Tibial nerve (tissue), 4 donors: ENCODE measurements at regions not wholly inside any gene's neighbourhood (a gene's known extent, or its start where the extent isn't known, plus 50 kb on each side); places are given as distances from the start of the nearest gene placed in this dataset.
"Not testable (repeated sequence)": the region's sequence is repeated elsewhere in the genome, so short reads cannot be mapped to it uniquely, and the experiment has no call there.

Experiments used
- DNase-seq, 2 donors: peaks; one replicate each; pipeline ENCODE4 v3.0.0-alpha.2; 2019; ENCODE audit warnings: low spot score in 2 of 2
- H3K27ac ChIP-seq, 4 donors: fragments of 200-600 bp; sonication (generic) in 3 of 4; one replicate each; pipeline ENCODE4 v1.5.1; 2017 to 2019; ENCODE audit warnings: mild to moderate bottlenecking in 1 of 4
- H3K27me3 ChIP-seq, 2 donors: fragments of 200-600 bp; sonication (generic) in 1 of 2; one replicate each; pipeline versions ENCODE4 v1.5.1 to v1.6.0; 2017 to 2019
- H3K36me3 ChIP-seq, 3 donors: fragments of 200-600 bp; sonication (generic); one replicate each; pipeline ENCODE4 v1.5.1; 2018 to 2019
- H3K4me1 ChIP-seq, 4 donors: fragments of 200-600 bp; sonication (generic) in 3 of 4; one replicate each; pipeline ENCODE4 v1.5.1; 2017 to 2019
- H3K4me3 ChIP-seq, 4 donors: fragments of 200-600 bp; sonication (generic) in 3 of 4; one replicate each; pipeline ENCODE4 v1.5.1; 2017 to 2019; ENCODE audit warnings: mild to moderate bottlenecking in 1 of 4, moderate library complexity in 1 of 4
- H3K9me3 ChIP-seq, 4 donors: fragments of 200-600 bp; sonication (generic) in 3 of 4; one replicate each; pipeline ENCODE4 v1.5.1; 2017 to 2019
- EP300 ChIP-seq, 2 donors: sonication (generic); formaldehyde crosslinking; IDR thresholded peaks; one replicate each; pipeline ENCODE4 v1.6.1; 2017; ENCODE audit warnings: antibody characterized with exemption in 2 of 2, mild to moderate bottlenecking in 1 of 2
- POLR2A ChIP-seq, 2 donors: fragments of 450-650 bp; IDR thresholded peaks; one replicate each; pipeline ENCODE4 v1.6.1; 2017; ENCODE audit warnings: antibody characterized with exemption in 2 of 2, mild to moderate bottlenecking in 2 of 2, moderate library complexity in 2 of 2
- WGBS, 2 donors: methylation state at CpG; one replicate each; pipeline ENCODE4 v1.1.5; 2018; 5-methylcytosine and 5-hydroxymethylcytosine counted together
- TF ChIP-seq, protein P1 (sequence below), 5 experiments: fragments of 200-600 bp in 3 of 5; fragments of 450-650 bp in 2 of 5; sonication (generic) in 3 of 5; IDR thresholded peaks; one replicate each; pipeline ENCODE4 v1.5.1; 2016 to 2019; ENCODE audit warnings: antibody characterized with exemption in 5 of 5, mild to moderate bottlenecking in 3 of 5, moderate library complexity in 2 of 5

DNA sequence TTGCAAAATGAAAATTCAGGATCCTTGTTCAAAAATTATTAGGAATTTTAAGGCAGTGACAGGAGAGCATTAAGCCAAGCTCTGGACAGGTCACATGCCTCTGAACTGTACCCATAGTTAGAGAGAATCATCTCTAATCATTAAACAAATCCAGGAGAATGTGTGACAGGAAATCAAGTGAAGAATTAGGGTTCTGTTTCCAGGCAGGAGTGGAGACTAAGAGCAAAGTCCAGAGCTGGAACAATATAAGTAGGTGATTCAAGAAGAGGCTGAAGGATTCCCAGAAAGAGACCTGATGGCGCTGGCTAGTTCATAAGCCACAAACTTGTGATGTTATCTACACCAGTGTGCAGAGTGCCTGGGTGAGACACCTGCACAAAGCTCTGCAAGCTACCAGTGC lies 104.6 kb upstream of the PRKG2 start:
- Histone ChIP-seq H3K36me3 (no peaks in the 10 kb centered on the region), H3K4me3 (no peak overlapping the region), H3K27me3 (no peaks in the 10 kb centered on the region), H3K27ac (no peak overlapping the region), H3K4me1 (peaks cover 0 to 3% (median 0%) of the 10 kb centered on the region in 4 donors), H3K9me3 (peaks cover 0 to 12% (median 0%) of the 10 kb centered on the region in 4 donors)
- no peak for DNase-seq
- WGBS, 2 donors = 93 to 100% methylated on average over 1 of the region's 1 CpG
- TF ChIP-seq EP300 (IDR thresholded peaks at IDR 0.05) = no peak
- TF ChIP-seq POLR2A (IDR thresholded peaks at IDR 0.05) = no peak
- TF ChIP-seq, protein P1, sequence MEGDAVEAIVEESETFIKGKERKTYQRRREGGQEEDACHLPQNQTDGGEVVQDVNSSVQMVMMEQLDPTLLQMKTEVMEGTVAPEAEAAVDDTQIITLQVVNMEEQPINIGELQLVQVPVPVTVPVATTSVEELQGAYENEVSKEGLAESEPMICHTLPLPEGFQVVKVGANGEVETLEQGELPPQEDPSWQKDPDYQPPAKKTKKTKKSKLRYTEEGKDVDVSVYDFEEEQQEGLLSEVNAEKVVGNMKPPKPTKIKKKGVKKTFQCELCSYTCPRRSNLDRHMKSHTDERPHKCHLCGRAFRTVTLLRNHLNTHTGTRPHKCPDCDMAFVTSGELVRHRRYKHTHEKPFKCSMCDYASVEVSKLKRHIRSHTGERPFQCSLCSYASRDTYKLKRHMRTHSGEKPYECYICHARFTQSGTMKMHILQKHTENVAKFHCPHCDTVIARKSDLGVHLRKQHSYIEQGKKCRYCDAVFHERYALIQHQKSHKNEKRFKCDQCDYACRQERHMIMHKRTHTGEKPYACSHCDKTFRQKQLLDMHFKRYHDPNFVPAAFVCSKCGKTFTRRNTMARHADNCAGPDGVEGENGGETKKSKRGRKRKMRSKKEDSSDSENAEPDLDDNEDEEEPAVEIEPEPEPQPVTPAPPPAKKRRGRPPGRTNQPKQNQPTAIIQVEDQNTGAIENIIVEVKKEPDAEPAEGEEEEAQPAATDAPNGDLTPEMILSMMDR (IDR thresholded peaks at IDR 0.05) = no peak

GRCh38 chr4:81314897-81315470 lies 100.0 kb upstream of the PRKG2 start:
- no peak overlapping the region for H3K4me3 ChIP-seq
- DNase-seq = no peak
- no peak overlapping the region for H3K27ac ChIP-seq
- no peaks in the 10 kb centered on the region for H3K36me3 ChIP-seq
- peaks cover 0 to 4% (median 0%) of the 10 kb centered on the region in 4 donors for H3K4me1 ChIP-seq
- H3K9me3 ChIP-seq = no peaks in the 10 kb centered on the region
- TF ChIP-seq, protein P1 (IDR thresholded peaks at IDR 0.05) = no peak
- TF ChIP-seq POLR2A (IDR thresholded peaks at IDR 0.05) (no peak), EP300 (IDR thresholded peaks at IDR 0.05) (no peak)
- WGBS, 2 donors = 26 to 32% methylated on average over 3 of the region's 3 CpGs
- H3K27me3 ChIP-seq = no peaks in the 10 kb centered on the region

DNA sequence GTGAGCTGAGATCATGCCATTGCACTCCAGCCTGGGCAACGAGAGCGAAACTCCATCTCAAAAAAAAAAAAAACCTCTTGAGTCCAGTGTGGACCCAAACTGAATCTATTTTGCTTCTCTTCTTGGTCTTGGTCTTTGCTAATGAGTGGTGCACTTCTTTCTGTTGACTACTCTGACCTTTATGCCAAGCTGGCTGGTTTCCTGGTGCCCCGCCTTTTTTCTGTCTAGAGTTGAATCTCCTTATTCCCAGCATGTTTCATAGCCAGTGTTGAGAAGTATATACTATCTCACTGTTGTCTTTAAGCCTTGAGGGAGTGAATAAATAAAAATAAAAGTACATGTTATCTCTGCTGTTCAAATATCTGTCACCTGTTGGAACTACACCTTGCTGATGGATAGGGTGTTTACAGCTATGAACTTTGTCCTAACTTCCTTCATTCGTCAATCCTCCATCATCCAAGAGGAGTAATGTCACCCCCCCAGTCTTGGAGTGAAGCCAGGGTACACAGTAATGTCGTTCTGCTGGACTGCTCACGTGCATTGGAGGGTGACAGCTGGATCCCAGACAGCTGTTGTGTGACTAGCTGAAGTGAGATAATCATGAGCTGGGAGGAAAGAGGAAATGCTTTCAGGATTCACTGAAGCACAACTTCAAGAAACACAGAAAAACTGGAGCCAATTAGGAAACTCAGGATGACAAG lies 99.3 kb upstream of the PRKG2 start:
- 52 to 55% methylated on average over 6 of the region's 6 CpGs for WGBS, 2 donors
- no peak for DNase-seq
- no peaks in the 10 kb centered on the region for H3K27me3 ChIP-seq
- H3K4me3 ChIP-seq = no peak overlapping the region
- no peak overlapping the region for H3K27ac ChIP-seq
- no peaks in the 10 kb centered on the region for H3K9me3 ChIP-seq
- peaks cover 0 to 4% (median 0%) of the 10 kb centered on the region in 4 donors for H3K4me1 ChIP-seq
- TF ChIP-seq EP300 (IDR thresholded peaks at IDR 0.05) = no peak
- TF ChIP-seq, protein P1 (IDR thresholded peaks at IDR 0.05) = no peak
- TF ChIP-seq POLR2A (IDR thresholded peaks at IDR 0.05) = no peak
- no peaks in the 10 kb centered on the region for H3K36me3 ChIP-seq

DNA sequence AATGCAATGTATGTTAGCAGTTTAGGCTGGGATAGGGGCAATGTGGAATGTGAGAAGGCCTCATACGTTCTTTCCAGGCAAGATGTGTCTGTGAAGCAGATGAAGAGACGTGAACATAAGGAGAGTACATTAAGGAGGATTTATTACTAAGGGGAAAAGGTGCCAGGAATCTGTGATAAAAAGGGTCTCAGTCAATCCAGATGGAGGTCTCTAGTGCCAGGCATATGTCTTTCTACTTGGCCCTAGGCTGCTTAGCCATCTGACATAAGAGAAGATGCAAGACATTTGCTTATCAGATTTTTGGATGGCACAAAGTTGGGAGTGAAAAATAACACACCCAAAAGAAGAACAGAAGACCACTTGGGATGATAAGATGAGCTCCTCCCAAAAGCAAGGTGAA lies 93.0 kb upstream of the PRKG2 start:
- WGBS, 2 donors = 63 to 70% methylated on average over 2 of the region's 2 CpGs
- Histone ChIP-seq H3K27me3 (no peaks in the 10 kb centered on the region), H3K4me3 (no peak overlapping the region), H3K9me3 (no peaks in the 10 kb centered on the region), H3K4me1 (no peaks in the 10 kb centered on the region), H3K27ac (no peak overlapping the region), H3K36me3 (no peaks in the 10 kb centered on the region)
- no peak for DNase-seq
- TF ChIP-seq POLR2A (IDR thresholded peaks at IDR 0.05) (no peak), EP300 (IDR thresholded peaks at IDR 0.05) (no peak)
- TF ChIP-seq, protein P1 (IDR thresholded peaks at IDR 0.05) = no peak

GRCh38 chr4:81304871-81305270 lies 89.8 kb upstream of the PRKG2 start:
- Histone ChIP-seq H3K9me3 (no peaks in the 10 kb centered on the region), H3K4me1 (no peaks in the 10 kb centered on the region), H3K27me3 (no peaks in the 10 kb centered on the region), H3K36me3 (no peaks in the 10 kb centered on the region), H3K4me3 (no peak overlapping the region), H3K27ac (no peak overlapping the region)
- TF ChIP-seq POLR2A (IDR thresholded peaks at IDR 0.05) (no peak), EP300 (IDR thresholded peaks at IDR 0.05) (no peak)
- TF ChIP-seq, protein P1 (IDR thresholded peaks at IDR 0.05) = no peak
- WGBS, 2 donors = 87 to 90% methylated on average over 4 of the region's 4 CpGs
- no peak for DNase-seq

GRCh38 chr4:81300352-81300751 lies 85.3 kb upstream of the PRKG2 start:
- not testable (repeated sequence) for H3K36me3 ChIP-seq, H3K4me3 ChIP-seq, DNase-seq, H3K27ac ChIP-seq, H3K4me1 ChIP-seq, H3K27me3 ChIP-seq
- H3K9me3 ChIP-seq = peaks cover 0 to 13% (median 0%) of the 10 kb centered on the region in 4 donors
- WGBS, 2 donors = 97% methylated on average over 4 of the region's 4 CpGs
